Tongue (tissue), 1 donor: ENCODE measurements at regions not wholly inside any gene's neighbourhood (a gene's known extent, or its start where the extent isn't known, plus 50 kb on each side); places are given as distances from the start of the nearest gene placed in this dataset.
"Not testable (repeated sequence)": the region's sequence is repeated elsewhere in the genome, so short reads cannot be mapped to it uniquely, and the experiment has no call there.

Experiments
- DNase-seq: peaks from one replicate; pipeline ENCODE4 v3.0.0-alpha.2; 2015

DNA sequence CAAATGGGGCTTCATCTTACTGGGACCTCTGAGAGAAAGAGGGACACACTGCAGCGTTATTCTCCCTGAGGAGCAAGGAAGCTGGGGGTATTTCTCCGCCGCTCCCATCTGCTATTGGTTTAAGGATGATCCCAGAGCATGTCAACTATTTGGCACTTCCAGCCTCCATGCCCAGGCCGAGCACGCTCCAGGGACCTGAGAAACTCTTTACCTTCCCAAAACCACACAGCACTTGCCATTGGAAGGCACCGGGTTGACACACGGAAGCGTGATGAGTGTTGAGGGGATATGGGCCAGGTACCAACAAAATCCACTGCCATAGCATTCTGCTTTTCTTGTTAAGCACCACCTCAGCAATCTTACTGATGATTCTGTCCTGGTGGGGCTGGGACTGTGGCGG, 92.4 kb upstream of the SLC24A3 start:
- no peak for DNase-seq

DNA sequence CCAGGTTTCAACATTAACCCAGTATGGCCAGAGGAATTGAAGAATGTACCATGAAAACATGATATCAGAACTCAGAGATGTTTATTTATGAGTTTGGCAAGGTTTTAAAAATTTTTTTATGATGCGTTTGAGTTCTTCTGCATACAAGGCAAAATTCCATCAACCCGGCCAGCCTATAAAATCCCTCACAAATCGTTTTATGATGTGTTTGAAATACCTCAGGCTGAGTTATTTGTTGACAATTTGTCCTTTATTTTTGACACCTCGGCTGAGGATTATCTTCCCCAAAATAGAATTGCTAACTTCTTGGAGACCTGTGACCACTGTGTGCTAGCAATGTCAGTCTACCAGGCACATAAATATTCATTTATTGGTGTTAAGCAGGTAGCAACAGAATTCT, 91.9 kb upstream of the SLC24A3 start:
- DNase-seq: no peak

DNA sequence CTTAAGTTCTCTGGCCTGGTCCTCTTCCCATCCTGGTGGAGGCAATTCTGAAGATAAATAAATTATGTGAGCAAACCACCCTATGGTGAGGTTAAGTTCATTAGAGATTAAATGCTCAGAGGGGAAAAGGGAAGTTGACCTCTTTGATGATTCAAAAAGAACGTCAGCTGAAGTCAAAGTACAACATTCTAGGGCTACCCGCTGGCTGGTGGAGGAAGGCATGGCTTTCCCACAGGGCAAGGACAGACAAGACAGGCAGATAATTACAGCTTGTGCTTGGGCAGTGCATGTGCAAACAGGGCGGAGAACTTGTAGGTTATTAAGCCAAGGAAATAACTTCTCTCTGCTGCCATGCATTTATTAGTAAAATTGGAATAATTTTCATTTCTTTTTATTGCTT, 91.0 kb upstream of the SLC24A3 start:
- no peak for DNase-seq

DNA sequence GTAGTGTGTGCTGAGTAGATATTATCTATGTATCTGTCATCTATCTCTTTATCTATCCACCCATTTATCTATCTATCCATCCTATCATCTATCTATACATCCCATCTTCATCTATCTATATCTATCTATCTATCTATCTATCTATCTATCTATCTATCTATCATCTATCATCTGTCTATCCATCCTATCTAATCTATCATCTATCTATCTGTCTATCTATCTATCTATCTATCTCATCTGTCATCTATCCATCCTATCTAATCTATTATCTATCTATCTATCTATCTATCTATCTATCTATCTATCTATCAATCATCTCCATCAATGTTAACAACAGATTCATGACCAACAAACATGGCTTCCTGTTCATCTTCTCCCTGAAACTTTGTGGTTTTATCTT, 90.5 kb upstream of the SLC24A3 start:
- no peak for DNase-seq

DNA sequence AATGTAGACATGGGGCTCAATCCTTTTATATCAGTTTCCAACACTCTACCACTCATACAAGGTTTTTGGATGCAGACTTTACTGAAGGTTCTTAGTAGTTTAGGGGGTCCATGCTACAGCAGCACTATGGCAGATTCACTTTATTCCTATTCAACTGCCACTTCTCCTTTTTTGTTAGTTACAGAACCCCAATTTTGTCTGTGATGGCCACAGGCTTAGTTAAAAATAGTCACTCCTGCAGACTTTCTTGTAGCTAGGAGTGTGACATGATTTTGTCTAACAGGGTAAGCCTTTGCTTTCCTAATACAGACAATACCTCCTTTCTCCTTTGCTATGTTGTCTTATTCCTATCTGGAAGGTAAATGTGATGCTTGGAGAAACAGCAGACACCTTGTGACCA, 90.0 kb upstream of the SLC24A3 start:
- no peak for DNase-seq

DNA sequence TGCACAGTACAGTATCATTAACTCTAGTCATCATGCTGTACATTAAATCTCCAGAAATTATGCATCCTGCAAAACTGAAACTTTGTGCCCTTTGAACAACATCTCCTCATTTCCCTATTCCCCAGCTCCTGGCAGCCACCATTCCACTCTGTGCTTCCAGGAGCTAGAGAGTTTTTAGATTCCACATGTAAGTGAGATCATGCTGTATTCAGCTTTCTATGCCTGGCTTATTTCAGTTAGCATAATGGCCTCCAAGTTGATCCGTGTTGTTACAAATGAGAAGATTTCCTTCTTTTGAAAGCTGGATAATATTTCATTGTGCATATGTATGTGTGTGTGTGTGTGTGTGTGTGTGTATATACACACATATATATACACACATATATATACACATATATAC, 86.9 kb upstream of the SLC24A3 start:
- DNase-seq: peak; percentile 5

DNA sequence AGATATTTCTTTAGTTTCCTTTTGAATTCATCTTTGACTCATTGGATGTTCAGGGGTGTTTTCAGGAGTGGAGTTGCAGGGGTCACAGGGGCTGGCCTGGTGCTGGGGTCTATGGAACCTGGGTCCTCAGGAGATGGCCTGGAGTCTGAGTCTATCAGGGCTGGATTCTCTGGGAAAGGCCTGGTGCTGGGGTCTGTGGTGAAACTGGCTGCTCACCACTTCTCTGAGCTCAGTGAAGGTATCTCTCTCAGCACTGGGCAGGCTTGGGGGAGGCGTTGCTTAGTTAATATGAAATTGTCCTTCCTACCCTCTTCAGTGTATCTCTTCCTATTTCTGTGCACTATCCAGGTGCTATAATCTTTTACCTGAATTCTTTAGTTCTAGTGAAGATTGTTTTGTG, 83.1 kb upstream of the SLC24A3 start:
- no peak for DNase-seq

DNA sequence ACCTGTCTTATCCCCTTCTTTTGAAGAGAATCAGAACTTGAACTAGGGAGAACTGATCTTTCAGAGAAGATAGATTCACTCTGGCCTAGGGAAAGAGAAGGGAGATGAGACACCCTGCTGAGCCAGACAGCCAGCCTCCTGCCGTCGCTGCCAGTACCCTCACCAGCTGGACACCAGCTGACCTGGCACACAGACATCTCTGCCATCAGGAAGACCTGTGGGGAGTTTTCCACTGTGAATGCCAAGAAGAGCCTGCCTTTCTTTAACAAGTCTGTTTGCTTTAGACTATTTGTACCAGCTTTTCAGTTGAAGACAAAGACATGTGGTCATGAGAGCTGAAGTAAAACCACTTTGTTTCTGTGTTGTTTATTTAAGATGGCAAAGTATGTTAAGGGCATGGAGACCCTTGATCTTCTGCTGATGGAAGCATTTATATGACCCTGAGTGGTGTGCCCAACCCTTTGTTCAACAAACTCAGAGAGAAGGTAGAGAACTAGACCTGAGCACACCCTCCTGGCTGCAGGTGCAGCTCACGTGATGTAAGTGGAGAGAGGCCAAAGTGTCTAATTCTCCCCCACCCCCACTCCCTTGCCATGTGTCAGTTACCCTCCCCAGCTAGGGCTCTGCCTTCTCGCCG, 82.3 kb upstream of the SLC24A3 start:
- peak; percentile 46 for DNase-seq

DNA sequence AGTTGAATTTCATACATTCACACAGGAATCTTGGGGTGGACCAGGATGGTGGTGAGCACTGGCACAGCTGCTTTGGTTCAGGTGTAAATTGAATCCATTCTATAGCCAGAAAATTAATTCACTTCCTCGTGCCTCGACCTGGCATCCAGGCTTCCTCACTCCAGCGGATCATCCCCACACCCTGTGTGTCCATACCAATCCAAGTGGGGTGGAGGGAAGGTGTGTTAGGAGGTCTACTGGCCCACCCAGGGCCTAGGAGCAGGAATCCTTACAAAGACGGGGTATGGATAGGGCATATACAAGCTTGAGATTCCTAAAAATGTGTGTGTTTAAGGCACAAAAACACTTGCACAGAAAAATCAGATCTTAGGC, 81.8 kb upstream of the SLC24A3 start:
- DNase-seq: no peak

DNA sequence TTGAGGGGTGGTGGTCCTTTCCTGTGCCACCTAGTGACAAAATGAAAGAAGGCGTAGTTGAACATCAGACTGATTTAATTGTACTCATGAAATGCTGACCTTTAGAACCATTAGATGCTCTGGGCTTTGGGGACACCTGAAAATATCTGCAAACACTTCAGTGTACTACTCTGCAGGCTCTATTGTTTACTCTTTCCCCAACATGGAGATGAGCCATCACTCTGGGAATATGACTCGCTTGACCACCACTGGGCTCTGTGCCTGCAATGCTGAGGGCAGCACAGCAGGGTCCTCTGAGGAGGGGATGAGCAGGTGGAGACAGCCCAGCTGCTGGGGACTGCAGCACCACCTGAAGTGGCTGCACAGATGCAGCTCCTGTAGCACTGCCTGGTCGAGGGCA, 74.8 kb upstream of the SLC24A3 start:
- no peak for DNase-seq

DNA sequence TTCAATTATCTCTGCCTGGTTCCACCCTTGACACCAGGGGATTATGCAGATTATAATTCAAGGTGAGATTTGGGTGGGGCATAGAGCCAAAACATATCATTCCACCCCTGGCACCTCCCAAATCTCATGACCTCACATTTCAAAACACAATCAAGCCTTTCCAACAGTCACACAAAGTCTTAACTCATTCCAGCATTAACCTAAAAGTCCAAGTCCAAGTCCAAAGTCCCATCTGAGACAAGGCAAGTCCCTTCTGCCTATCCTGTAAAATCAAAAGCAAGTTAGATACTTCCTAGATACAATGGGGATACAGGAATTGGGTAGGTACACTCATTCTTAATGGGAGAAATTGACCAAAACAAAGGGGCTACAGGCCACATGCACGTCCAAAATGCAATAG, 73.7 kb upstream of the SLC24A3 start:
- no peak for DNase-seq

DNA sequence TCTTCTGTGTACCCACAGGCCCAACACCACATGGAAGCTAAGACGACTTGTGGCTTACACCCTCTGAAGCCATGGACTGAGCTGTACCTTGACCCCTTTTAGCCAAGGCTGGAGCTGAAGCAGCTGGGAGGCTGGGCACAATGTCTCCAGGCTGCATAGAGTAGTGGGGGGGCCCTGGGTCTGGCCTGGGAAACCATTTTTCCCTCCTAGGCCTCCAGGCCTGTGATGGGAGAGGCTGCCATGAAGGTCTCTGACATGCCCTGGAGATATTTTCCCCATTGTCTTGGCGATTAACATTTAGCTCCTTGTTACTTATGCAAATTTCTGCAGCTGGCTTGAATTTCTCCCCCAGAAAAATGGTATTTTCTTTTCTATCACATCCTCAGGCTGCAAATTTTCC, 72.9 kb upstream of the SLC24A3 start:
- not testable (repeated sequence) for DNase-seq

DNA sequence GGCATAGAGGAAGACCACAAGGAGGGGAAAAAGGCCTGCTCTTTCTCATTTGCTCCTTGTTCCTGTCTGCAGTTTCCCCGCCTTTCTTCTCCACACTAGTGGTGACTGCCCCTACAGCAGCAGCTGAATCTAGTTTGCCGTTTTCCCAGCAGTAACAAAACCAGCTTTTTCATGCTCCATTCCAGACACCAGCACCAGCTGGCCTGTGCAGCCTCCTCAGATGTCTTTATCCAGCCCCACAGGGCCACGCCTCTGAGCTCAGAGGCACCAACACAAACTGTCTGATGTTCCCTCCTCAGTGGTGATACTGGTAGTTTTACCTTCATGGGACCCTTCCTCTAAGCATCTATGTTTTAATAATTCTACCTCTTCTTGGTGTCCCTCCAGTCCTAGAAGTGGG, 70.4 kb upstream of the SLC24A3 start:
- peak; percentile 70 for DNase-seq

DNA sequence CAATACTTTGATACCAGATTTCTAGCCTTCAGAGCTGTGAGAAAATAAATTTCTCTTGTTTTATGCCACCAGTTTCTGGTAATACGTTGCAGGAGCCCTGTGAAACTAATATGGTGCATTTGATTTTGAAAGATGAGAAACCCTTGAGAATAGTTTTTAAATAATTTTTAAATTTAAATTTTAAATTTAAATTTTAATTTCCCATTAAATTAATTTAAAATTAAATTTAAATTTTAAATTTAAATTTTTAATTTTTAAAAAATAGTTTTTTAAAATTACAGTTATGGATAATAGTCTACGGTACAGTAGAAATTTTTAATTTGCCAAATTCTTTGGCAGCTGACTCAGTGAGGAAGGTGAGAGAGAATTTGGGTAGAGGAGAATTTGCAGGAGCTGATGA, 68.6 kb upstream of the SLC24A3 start:
- DNase-seq: no peak

DNA sequence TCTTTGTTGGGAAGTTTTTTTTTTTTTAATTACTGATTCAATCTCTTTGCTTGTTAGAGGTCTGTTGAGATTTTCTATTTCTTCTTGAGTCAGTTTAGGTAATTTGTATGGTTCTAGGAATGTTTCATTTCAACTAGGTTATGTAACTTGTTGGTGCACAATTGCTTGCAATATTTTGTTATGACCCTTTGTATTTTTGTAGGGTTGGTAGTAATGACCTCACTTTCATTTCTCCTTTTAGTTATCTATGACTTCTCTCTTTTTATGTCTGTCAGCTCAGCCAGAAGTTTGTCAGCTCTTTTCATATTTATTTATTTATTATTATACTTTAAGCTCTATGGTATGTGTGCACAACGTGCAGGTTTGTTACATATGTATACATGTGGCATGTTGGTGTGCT, 51.1 kb upstream of the SLC24A3 start:
- DNase-seq: no peak
